GM12872 (cell line): ENCODE measurements at regions not wholly inside any gene's neighbourhood (a gene's known extent, or its start where the extent isn't known, plus 50 kb on each side); places are given as distances from the start of the nearest gene placed in this dataset.

ENCODE experiments used
- TF ChIP-seq, protein P1 (sequence below): IDR thresholded peaks from 3 replicates; pipeline ENCODE4 v1.5.1; 2011; ENCODE audit warnings: low read depth, mild to moderate bottlenecking, low read length, moderate library complexity; ENCODE audit not compliant: insufficient read depth

GRCh38 chr3:191721390-191721861 is 260.5 kb downstream of the PYDC2 start:
- TF ChIP-seq, protein P1, sequence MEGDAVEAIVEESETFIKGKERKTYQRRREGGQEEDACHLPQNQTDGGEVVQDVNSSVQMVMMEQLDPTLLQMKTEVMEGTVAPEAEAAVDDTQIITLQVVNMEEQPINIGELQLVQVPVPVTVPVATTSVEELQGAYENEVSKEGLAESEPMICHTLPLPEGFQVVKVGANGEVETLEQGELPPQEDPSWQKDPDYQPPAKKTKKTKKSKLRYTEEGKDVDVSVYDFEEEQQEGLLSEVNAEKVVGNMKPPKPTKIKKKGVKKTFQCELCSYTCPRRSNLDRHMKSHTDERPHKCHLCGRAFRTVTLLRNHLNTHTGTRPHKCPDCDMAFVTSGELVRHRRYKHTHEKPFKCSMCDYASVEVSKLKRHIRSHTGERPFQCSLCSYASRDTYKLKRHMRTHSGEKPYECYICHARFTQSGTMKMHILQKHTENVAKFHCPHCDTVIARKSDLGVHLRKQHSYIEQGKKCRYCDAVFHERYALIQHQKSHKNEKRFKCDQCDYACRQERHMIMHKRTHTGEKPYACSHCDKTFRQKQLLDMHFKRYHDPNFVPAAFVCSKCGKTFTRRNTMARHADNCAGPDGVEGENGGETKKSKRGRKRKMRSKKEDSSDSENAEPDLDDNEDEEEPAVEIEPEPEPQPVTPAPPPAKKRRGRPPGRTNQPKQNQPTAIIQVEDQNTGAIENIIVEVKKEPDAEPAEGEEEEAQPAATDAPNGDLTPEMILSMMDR, result no peak

DNA sequence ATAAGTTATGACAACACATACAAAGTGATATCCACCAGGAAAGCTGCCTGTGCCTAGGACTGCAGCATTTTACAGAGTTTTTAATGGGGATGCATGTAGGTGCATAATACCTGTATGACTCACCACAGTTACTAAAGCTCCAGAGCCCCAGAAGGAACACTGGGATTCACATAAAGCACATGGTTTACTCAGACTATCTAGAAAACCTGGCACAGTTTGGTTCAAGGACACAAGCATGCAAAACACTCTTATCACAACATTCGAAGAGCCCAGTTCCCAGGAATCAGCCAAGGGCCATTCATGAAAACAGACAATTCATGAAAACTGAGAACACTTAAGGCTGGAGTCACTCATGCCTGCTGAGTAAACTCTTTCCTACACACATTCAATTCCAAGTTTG is 261.0 kb downstream of the PYDC2 start:
- TF ChIP-seq, protein P1, result no peak

DNA sequence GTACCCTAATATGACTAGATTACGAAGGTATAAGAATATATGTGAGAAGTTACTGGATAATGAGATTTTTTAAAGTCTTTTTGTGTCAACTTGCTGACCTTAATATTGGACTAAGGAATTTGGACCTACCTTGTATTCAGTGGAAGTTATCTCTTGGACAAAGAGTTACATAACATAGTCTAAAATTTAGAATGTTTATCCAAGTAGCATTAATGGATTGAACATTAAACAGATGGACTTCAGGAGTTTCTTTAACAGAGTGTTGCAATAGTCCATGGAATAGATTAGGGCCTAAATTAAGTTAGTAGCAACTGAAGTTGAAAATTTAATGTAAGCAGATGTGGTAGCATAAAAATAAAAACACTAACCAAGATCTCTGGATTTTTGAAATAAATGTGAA is 266.4 kb downstream of the PYDC2 start:
- TF ChIP-seq, protein P1, result no peak

DNA sequence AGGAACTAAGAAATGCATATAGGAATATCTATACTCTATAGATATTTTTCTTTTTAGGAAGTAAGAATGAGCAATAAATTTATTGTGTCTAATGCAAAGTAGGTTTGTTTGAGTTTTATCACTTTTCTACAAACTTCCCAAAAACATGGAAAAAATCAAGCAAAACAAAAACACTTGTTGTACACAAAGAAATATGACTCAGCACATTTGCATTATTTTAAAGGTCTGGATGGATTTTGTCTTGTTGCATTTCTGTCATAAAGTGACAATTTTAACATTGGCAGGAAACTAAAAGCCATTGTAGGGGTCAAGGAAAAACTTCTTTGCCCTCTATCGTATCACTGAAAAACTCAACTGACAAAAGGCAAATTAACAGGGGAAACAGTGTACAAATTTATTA is 267.2 kb downstream of the PYDC2 start:
- TF ChIP-seq, protein P1, result no peak

DNA sequence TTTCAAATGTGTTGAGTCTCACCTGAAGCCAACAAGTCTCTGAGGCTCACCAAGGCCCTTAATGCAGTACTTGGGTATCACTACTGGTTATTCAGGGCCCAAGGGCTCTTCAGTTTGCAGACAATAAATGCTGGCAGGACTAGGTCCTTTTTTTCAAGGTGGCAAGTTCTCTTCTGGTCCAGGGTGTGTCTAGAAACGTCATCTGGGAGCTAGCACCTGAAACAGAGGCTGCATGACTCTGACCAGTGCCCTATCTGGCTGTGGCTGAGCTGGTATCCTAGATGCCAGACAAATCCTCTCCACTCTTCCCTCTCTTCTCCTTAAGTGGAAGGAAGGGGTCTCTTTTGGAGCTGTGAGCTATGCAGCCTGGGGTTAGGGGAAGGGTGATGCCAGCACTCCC is 276.8 kb downstream of the PYDC2 start:
- TF ChIP-seq, protein P1, result no peak

- TF ChIP-seq, protein P1, result no peak
Observed at GRCh38 chr3:191740712-191741111, 279.7 kb downstream of the PYDC2 start.

GRCh38 chr3:191743283-191743682 is 282.3 kb downstream of the PYDC2 start:
- TF ChIP-seq, protein P1, result no peak

- TF ChIP-seq, protein P1, result no peak
Observed at GRCh38 chr3:191750618-191751017, 289.7 kb downstream of the PYDC2 start.
